ENCODE measurements at regions not wholly inside any gene's neighbourhood (a gene's known extent, or its start where the extent isn't known, plus 50 kb on each side); places are given as distances from the start of the nearest gene placed in this dataset.
"Not testable (repeated sequence)": the region's sequence is repeated elsewhere in the genome, so short reads cannot be mapped to it uniquely, and the experiment has no call there.

- DNase-seq (ENCODE audit: low read depth in 1 of 2, low spot score in 1 of 2) = no peak
Measured at GRCh38 chr4:1572964-1573720, 111.0 kb downstream of the FAM53A start.

GRCh38 chr4:1572521-1572920, 111.6 kb downstream of the FAM53A start:
- no peak for DNase-seq (ENCODE audit: low read depth in 1 of 2, low spot score in 1 of 2)

GRCh38 chr4:1572010-1572385, 112.1 kb downstream of the FAM53A start:
- DNase-seq (ENCODE audit: low read depth in 1 of 2, low spot score in 1 of 2) = no peak

- DNase-seq (ENCODE audit: low read depth in 1 of 2, low spot score in 1 of 2) = no peak
Measured at GRCh38 chr4:1571165-1572009, 112.7 kb downstream of the FAM53A start.

- no peak for DNase-seq (ENCODE audit: low read depth in 1 of 2, low spot score in 1 of 2)
Measured at GRCh38 chr4:1570291-1571164, 113.6 kb downstream of the FAM53A start.

GRCh38 chr4:1569461-1570151, 114.5 kb downstream of the FAM53A start:
- no peak for DNase-seq (ENCODE audit: low read depth in 1 of 2, low spot score in 1 of 2)

GRCh38 chr4:1568855-1569460, 115.2 kb downstream of the FAM53A start:
- DNase-seq (ENCODE audit: low read depth in 1 of 2, low spot score in 1 of 2) = no peak

GRCh38 chr4:1567808-1568581, 116.1 kb downstream of the FAM53A start:
- DNase-seq (ENCODE audit: low read depth in 1 of 2, low spot score in 1 of 2) = no peak

GRCh38 chr4:1567519-1567807, 116.7 kb downstream of the FAM53A start:
- no peak for DNase-seq (ENCODE audit: low read depth in 1 of 2, low spot score in 1 of 2)

GRCh38 chr4:1566838-1567518, 117.1 kb downstream of the FAM53A start:
- no peak for DNase-seq (ENCODE audit: low read depth in 1 of 2, low spot score in 1 of 2)

GRCh38 chr4:1566301-1566837, 117.7 kb downstream of the FAM53A start:
- DNase-seq (ENCODE audit: low read depth in 1 of 2, low spot score in 1 of 2) = not testable (repeated sequence)

GRCh38 chr4:1565598-1566295, 118.4 kb downstream of the FAM53A start:
- no peak for DNase-seq (ENCODE audit: low read depth in 1 of 2, low spot score in 1 of 2)

- DNase-seq (ENCODE audit: low read depth in 1 of 2, low spot score in 1 of 2) = no peak
Measured at GRCh38 chr4:1564535-1565375, 119.4 kb downstream of the FAM53A start.

- DNase-seq (ENCODE audit: low read depth in 1 of 2, low spot score in 1 of 2) = no peak
Measured at GRCh38 chr4:1563768-1564485, 120.2 kb downstream of the FAM53A start.

GRCh38 chr4:1563241-1563640, 120.9 kb downstream of the FAM53A start:
- DNase-seq (ENCODE audit: low read depth in 1 of 2, low spot score in 1 of 2) = no peak

GRCh38 chr4:1562771-1563170, 121.3 kb downstream of the FAM53A start:
- DNase-seq (ENCODE audit: low read depth in 1 of 2, low spot score in 1 of 2) = no peak

GRCh38 chr4:1562371-1562770, 121.7 kb downstream of the FAM53A start:
- DNase-seq (ENCODE audit: low read depth in 1 of 2, low spot score in 1 of 2) = no peak
